ENCODE measurements at regions not wholly inside any gene's neighbourhood (a gene's known extent, or its start where the extent isn't known, plus 50 kb on each side); places are given as distances from the start of the nearest gene placed in this dataset.

GRCh38 chr2:166565501-166565900 is 71.5 kb upstream of the SCN7A start:
- SMC1A ChIA-PET (ENCODE audit: uncharacterized antibody, unreplicated experiment) = no interaction called here

More at GRCh38 chr2:166565501-166565900, 71.5 kb upstream of the SCN7A start:
- Histone ChIP-seq H2AFZ (ENCODE audit: control insufficient read depth, low read depth, low read length) (no peak overlapping the region), H3K4me2 (ENCODE audit: control insufficient read depth, insufficient read depth) (no peak overlapping the region), H3K27ac (ENCODE audit: control insufficient read depth, insufficient read depth) (no peak overlapping the region), H3K36me3 (ENCODE audit: control insufficient read depth in 2 of 2, insufficient read depth in 2 of 2, low read length in 1 of 2) (no peaks in the 10 kb centered on the region), H3K27me3 (replicated peaks in 1 of 2; ENCODE audit: control insufficient read depth in 2 of 2, insufficient read depth in 2 of 2, low read length in 1 of 2) (no peaks in the 10 kb centered on the region), H3K9me3 (replicated peaks; ENCODE audit: control insufficient read depth, insufficient read depth, low read length) (no peaks in the 10 kb centered on the region), H3K9ac (ENCODE audit: control insufficient read depth, insufficient read depth, low read length) (no peak overlapping the region), H3K4me3 (no peak overlapping the region), H4K20me1 (ENCODE audit: control insufficient read depth, insufficient read depth) (no peaks in the 10 kb centered on the region), H3K79me2 (ENCODE audit: control insufficient read depth, insufficient read depth, low read length) (no peaks in the 10 kb centered on the region), H3K4me1 (ENCODE audit: control insufficient read depth, insufficient read depth, low read length) (no peaks in the 10 kb centered on the region)
- CTCF ChIA-PET = interaction anchor here (1.1 kb wide), 1 partner anchor 57 kb away, joined by 3 read pairs; no protein-coding TSS in a partner anchor
- in situ Hi-C loops (cut with MboI) = no loop called here
- no TSS peak for BruUV-seq (replicated peaks)
- DNase-seq (ENCODE audit: low read depth, low spot score) = no peak
- POLR2A ChIA-PET = no interaction called here
- intact Hi-C loops (cut with micrococcal nuclease; ENCODE audit: unreplicated experiment) = no loop called here
- no peak for ATAC-seq
- WGBS (ENCODE audit: insufficient coverage, insufficient replicate concordance, low lambda C conversion rate, missing lambda C conversion rate) = 48% methylated on average over 3 of the region's 3 CpGs
- TF ChIP-seq TARDBP (IDR thresholded peaks at IDR 0.05; ENCODE audit: borderline replicate concordance) (no peak), NFXL1 (IDR thresholded peaks at IDR 0.05; ENCODE audit: borderline replicate concordance) (no peak), ZNF592 (IDR thresholded peaks at IDR 0.05) (no peak), BRCA1 (IDR thresholded peaks at IDR 0.05; ENCODE audit: low read depth, low read length) (no peak), SPI1 (IDR thresholded peaks at IDR 0.05; ENCODE audit: borderline replicate concordance, insufficient read depth, low read depth, low read length) (no peak), KAT2A (conservative IDR thresholded peaks at IDR 0.05; ENCODE audit: control insufficient read depth, low read depth, low read length) (no peak), SREBF1 (IDR thresholded peaks at IDR 0.05; ENCODE audit: low read length) (no peak), SMAD1 (IDR thresholded peaks at IDR 0.05; ENCODE audit: low read depth, partially characterized antibody) (no peak), BCL11A (IDR thresholded peaks at IDR 0.05; ENCODE audit: low read depth, low read length) (no peak), HDGF (IDR thresholded peaks at IDR 0.05) (no peak), STAT1 (conservative IDR thresholded peaks at IDR 0.05) (no peak), MXI1 (IDR thresholded peaks at IDR 0.05; ENCODE audit: low read depth, low read length) (no peak), MYB (IDR thresholded peaks at IDR 0.05; ENCODE audit: borderline replicate concordance, low read depth, low read length) (no peak)
- TF ChIP-seq, protein P1, sequence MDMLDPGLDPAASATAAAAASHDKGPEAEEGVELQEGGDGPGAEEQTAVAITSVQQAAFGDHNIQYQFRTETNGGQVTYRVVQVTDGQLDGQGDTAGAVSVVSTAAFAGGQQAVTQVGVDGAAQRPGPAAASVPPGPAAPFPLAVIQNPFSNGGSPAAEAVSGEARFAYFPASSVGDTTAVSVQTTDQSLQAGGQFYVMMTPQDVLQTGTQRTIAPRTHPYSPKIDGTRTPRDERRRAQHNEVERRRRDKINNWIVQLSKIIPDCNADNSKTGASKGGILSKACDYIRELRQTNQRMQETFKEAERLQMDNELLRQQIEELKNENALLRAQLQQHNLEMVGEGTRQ (IDR thresholded peaks at IDR 0.05; ENCODE audit: borderline replicate concordance, low read depth, low read length) = no peak
- RAD21 ChIA-PET (ENCODE audit: unreplicated experiment) = no interaction called here
- FAIRE-seq = no peak
